HG03280 (cell line): ENCODE measurements at regions not wholly inside any gene's neighbourhood (a gene's known extent, or its start where the extent isn't known, plus 50 kb on each side); places are given as distances from the start of the nearest gene placed in this dataset.

Experiments used
- ATAC-seq: cut with Tn5 transposase; IDR thresholded peaks from one replicate; pipeline ENCODE4 v1.9.1; 2021; ENCODE audit warnings: mild to moderate bottlenecking, moderate library complexity; ENCODE audit not compliant: unreplicated experiment

DNA sequence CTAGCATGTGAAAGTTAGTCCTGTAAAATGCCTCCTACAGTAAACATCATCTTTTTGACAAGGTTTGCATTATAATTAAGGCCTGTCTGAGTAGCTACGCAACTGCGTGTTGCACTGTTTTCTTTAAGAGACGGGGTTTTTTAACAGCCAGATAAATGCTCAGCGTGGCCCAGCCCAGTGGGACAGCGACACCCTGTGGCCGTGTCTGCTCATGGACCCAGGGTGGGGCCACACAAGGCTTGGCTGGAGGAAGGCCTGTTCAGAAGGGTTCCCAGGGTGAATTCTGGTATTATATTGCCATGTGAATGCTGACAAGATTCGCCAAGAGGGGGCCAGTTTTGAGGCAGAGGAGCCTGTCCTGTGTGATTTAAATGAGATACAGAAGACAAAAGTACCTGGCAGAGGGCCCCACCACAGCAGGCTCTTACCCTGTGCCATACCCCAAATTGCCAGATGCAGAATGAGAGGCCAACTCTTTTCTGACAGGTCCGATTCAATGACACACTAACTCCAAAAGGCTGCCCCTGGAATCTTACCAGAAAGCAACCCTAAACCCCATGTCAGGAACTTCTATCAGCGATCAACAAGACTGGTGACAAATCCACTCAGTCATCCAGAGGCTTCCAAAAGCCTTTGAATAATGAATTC lies 65.9 kb upstream of the IRX6 start:
- peak; percentile 74 for ATAC-seq

DNA sequence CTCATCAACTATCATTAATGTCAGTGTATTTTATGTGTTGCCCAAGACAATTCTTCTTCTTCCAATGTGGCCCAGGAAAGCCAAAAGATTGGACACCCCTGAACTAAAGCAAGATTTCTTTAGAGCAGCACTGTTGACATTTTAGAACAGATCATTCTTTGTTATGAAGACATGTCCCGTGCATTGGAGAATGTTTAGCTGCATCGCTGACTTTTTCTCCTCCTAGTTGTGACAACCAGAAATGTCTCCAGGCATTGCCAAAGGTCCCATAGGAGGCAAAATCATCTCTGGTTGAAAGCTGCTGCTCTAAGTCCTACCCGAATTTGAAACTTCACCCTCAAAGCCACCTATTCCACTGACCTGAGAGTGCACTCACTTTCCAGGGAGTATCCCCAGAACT lies 62.7 kb upstream of the IRX6 start:
- ATAC-seq: no peak

DNA sequence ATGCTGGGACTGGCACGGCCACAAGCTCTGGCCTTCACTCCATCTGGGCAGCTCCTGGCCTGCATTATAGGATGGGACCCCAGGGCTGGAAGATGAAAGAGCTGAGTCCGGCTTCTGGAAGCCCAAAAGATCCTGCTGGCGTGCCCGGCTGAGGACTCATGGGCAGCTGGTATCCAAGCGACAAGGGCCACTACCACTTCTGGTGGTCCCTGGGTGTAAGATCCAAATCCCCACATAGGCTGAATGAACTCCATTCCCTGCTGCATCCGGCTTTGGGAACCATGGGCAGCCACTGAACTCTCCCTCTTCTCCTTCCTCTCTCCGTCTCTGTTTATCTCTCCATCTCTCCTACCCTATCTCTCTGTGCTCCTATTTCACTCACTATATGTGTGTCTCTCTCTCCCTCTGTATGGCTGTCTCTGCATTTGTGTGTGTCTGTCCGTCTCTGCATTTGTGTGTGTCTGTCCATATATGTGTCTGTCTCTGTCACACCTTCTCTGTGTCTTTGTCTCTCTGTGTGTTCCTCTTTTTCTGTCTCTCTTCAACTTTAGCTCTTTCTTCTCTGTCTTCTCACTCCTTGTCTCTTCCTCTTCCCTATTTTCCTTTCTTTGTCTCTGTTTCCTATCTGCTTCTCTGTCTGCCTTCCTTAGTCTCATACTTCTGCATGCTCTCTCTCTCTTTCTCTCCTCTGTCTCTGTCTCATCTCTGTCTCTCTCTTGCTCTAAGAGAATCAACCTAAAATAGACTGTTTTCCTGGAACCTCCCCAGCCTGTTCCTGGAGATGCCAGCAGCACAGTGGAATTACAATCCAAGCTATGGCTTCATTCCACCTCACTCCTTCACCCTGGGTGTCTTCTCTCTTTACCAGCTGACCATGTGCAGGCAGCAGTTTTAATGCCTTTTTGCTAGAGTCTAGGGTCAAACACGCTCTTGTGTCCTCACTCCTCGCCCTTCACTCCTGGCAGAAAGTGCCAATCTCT lies 60.4 kb upstream of the IRX6 start:
- ATAC-seq: no peak

DNA sequence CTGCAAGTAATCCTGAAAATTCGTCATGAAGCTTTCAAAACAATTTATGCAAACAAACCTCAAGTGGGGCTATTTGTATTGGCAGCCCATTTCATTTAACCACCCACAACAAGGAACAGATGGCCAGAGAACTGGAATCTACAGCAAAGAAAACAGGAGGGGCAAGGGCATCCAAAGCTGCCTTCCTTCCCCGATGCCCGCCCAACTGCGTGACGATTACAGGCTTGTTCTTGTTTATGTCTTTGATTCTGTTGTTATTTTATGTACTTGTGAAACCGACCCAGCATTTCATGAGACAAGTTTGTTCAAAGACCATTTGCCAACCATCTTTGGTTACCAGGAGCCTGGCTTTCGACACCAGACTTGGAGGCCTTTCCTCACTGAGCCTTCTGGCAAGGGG lies 59.1 kb upstream of the IRX6 start:
- no peak for ATAC-seq

DNA sequence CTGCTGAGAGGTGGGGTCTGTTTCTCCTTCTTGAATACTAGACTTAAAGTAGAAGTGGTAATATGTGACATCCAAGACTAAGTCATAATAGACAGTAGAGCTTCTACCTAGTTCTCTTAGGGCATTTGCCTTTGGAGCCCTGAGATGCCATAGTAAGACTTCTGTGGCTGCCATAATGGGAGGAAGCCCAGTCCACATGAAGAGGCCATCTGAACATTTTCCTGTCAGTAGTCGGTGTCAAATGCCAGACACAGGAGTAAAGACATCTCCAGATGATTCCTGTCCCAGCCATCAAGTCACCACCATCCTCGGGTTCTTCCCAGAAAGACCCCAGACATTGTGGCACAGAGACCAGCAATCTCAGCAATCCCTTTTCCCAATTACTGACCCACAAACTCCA lies 58.1 kb upstream of the IRX6 start:
- no peak for ATAC-seq

DNA sequence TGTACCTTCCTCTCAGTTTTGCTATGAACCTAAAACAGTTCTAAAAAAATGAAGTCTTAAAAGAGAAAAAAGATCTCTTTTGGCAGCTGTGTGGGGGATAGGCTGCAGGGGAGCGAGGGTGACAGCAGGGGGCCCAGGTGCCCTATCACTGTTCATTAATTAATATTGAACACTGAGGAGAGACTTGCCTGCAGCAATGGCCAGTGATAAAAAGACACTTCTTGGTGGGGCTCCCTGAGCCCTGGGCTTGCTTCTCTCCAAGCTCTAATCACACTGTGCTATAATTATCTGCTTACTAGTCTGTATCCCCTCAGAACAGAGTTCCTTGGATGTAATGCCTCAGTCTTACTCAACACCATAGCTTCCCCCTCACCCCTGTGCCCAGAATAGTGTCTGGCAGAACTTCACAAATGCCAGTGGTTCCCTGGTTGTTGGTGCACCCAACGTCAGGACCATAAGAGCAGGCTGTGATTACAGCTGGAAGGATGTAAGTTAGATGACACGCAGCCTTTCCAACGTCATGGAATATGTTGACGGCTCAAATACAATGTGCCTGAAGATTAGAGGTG lies 52.0 kb upstream of the IRX6 start:
- no peak for ATAC-seq

DNA sequence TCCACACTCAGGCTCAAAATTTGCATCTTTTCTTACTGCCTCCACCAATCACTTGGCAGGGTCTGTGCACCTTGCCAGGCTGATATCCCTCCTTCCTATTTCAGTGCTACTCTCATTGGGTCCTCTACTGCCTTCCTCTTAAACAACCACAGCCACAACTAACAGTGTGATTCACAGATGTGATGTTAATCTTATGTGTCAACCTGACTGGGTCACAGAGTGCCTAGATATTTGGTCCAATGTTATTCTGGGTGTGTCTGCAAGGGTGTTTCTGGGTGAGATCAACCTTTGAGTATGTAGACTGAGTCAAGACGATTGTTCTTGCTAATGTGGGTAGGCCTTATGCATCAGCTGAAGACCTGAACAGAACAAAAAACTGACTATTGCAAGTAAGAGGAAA lies 51.3 kb upstream of the IRX6 start:
- no peak for ATAC-seq

DNA sequence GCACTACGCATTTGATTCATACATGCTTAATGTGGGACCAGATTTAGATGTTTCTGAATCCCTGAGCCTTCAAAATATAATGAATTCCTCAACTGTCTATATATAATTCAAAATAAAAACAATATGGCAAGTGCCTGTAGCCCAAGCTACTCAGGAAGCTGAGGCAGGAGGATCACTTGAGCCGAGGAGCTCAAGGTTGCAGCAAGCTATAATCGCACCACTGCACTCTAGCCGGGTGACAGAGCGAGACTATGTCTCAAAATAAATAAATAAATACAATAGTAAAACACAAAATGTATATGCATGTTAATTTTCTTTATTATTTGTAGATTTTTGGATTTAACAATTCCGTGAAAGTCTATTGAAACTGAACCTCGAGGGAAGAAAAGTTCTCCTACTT lies 50.6 kb upstream of the IRX6 start:
- no peak for ATAC-seq

DNA sequence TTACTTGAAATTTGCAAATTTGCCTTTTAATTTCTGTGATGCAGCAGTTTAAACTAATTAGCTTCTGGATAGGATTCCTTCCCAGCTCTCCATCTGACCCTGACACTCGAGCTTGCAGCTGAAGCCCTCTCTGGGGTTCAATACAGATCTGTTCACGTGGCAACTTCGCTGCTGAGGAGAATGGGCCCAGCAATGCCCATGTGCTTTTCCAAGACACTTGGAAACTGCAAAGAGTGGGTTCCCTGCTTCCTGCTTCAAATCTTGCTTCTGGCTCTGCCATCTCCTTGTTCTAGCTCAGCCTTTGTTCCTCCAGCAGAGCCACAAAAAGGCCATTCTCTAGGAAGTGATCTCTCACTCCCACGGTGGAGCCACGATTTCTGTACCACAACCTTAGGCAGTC lies 50.0 kb upstream of the IRX6 start:
- ATAC-seq: no peak
